AG10803 (cell line): ENCODE measurements at regions not wholly inside any gene's neighbourhood (a gene's known extent, or its start where the extent isn't known, plus 50 kb on each side); places are given as distances from the start of the nearest gene placed in this dataset.

Experiments
- DNase-seq: peaks from one replicate; pipeline ENCODE4 v3.0.0; 2010; ENCODE audit warnings: low read depth
- H3K4me3 ChIP-seq: 2 replicates; pipeline ENCODE4 v1.5.1; 2011; ENCODE audit warnings: mild to moderate bottlenecking, low read length, control low read depth
- TF ChIP-seq, protein P1 (sequence below): conservative IDR thresholded peaks from 2 replicates; pipeline ENCODE4 v1.5.1; 2011; ENCODE audit warnings: mild to moderate bottlenecking, low read length, control low read depth, inconsistent platforms

DNA sequence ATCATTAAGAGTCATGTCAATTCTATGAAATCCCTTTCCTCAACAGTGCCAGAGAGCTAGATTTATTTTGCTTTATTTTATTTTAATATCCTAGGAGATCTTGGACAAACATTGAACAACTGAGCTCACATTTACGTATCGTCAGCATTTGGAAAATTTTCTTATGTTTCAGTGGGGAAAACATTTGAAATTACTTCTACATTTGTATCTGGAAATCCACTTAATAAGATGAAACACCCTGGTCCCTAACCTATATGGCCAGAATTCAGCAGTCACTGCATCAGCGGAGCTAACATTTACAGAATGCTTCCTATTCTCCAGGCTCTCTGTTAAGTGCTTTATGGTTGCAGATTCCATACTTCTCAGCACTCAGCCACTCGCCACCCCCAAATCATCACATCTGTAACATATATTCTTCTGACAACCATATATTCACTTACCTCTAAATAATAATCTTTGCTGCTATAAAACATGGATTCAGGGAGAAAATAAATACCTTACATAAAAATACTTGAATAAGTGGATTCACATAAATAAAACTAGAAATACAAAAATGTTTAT, 773.9 kb downstream of the JRKL start:
- DNase-seq: no peak
- TF ChIP-seq, protein P1, sequence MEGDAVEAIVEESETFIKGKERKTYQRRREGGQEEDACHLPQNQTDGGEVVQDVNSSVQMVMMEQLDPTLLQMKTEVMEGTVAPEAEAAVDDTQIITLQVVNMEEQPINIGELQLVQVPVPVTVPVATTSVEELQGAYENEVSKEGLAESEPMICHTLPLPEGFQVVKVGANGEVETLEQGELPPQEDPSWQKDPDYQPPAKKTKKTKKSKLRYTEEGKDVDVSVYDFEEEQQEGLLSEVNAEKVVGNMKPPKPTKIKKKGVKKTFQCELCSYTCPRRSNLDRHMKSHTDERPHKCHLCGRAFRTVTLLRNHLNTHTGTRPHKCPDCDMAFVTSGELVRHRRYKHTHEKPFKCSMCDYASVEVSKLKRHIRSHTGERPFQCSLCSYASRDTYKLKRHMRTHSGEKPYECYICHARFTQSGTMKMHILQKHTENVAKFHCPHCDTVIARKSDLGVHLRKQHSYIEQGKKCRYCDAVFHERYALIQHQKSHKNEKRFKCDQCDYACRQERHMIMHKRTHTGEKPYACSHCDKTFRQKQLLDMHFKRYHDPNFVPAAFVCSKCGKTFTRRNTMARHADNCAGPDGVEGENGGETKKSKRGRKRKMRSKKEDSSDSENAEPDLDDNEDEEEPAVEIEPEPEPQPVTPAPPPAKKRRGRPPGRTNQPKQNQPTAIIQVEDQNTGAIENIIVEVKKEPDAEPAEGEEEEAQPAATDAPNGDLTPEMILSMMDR: no peak
- H3K4me3 ChIP-seq: no peak overlapping the region

GRCh38 chr11:97201743-97202612, 812.2 kb downstream of the JRKL start:
- DNase-seq: no peak
- H3K4me3 ChIP-seq: no peak overlapping the region
- TF ChIP-seq, protein P1: no peak

GRCh38 chr11:97202613-97203292, 812.9 kb downstream of the JRKL start:
- TF ChIP-seq, protein P1: no peak
- H3K4me3 ChIP-seq: no peak overlapping the region
- no peak for DNase-seq

DNA sequence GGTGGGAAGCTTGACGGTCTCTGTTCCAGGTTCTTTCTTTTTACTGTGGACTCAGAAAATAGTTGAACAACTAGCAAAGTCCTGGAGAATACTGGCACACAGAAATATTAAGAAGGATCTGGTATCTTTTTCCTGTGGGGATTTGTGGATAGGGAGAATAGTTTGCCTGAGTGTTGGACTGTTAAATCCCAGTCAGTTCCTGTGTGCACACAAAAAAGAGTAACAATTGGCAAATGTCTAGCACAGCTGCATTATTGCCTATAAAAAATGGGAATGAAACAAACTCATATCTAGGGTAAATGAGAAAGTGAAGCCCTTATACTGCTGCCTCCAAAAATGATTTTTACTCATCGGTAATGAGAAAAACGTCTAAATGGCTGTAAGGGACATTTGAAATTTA, 828.2 kb downstream of the JRKL start:
- no peak for DNase-seq
- TF ChIP-seq, protein P1: no peak
- H3K4me3 ChIP-seq: no peak overlapping the region

- TF ChIP-seq, protein P1: no peak
- no peak overlapping the region for H3K4me3 ChIP-seq
- DNase-seq: no peak
Observed at GRCh38 chr11:97223647-97224046, 833.8 kb downstream of the JRKL start.

DNA sequence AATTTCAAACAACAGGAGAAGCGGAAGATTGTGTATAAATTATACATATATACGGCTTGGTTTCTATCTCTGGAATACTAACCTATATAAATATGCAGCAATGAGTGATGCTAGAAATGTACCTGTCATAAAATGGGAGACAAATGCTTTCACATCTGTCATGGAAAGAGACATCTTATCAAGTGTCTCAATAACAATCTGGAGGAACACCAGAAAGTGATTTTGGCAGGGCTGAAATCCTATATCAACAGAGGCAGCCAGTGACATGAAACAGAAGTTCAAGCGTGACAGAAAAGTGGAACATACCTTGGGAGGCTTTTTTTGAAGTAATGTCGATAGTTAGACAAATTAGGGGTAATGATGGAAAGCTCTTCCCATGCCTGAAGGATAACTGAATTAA, 834.6 kb downstream of the JRKL start:
- TF ChIP-seq, protein P1: no peak
- no peak overlapping the region for H3K4me3 ChIP-seq
- no peak for DNase-seq
